Hepatic stellate cell (primary cell): ENCODE measurements at regions not wholly inside any gene's neighbourhood (a gene's known extent, or its start where the extent isn't known, plus 50 kb on each side); places are given as distances from the start of the nearest gene placed in this dataset.
"Not testable (repeated sequence)": the region's sequence is repeated elsewhere in the genome, so short reads cannot be mapped to it uniquely, and the experiment has no call there.

Source experiments
- DNase-seq: peaks from one replicate; pipeline ENCODE4 v3.0.0; 2011; ENCODE audit warnings: low spot score

DNA sequence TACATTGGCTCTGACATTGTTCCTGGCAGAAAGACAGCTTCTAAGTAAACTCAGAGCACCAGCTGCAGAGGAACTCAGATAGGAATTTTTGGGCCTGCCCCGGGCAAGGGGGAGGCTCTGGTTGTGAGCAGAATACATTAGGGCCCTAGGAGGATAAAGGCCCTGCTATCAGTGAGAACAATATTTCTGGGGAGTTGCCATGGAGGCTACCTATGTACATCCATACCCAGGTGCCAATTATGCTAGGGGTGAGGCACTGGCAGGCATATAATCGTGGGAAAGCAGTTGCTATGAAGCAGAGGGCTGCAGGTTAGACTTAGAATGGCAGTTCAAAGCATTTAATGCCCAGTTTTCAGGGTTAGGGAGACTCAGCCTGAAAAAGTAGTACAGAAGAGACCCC, 273.5 kb upstream of the EDA2R start:
- no peak for DNase-seq

- DNase-seq = no peak
Observed at GRCh38 chrX:66902081-66902480, 263.2 kb upstream of the EDA2R start.

DNA sequence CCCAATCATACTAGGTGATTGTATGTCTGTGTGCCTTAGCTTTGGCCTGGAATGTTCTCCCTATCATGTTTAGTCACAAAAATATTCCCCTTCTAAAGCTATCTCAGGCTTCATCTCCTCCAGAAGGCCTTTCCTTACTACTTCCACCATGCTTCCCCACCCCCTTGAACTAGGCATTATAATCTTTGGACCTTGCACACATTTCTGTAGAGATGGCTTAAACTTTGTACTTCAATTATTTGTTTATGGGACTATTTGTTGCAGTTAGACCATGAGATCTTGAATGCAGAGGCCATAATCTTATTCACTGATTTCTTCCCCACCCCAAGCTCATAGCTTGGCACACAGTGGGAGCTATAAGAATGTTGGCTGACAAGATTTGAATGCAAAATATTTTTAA, 262.0 kb upstream of the EDA2R start:
- no peak for DNase-seq

- no peak for DNase-seq
Observed at GRCh38 chrX:66892004-66892403, 253.1 kb upstream of the EDA2R start.

DNA sequence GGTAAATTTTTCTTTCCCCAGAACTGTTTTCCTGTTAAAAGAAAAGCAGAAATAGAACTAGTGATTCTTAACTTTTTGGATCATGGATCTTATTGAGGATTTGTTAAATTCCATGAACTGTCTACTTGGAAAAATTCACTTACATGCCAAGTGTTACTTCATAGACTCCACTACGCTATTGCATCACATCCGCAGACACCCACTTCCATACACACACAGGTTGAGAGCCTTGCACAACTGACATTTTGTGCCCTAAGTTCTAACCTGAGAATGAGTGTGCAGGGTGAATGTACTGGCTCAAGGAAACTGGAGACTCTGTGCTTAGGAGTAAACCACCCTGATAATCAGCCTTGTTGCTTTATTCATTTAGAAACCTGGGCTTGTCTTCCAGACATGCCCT, 250.5 kb upstream of the EDA2R start:
- DNase-seq = no peak

DNA sequence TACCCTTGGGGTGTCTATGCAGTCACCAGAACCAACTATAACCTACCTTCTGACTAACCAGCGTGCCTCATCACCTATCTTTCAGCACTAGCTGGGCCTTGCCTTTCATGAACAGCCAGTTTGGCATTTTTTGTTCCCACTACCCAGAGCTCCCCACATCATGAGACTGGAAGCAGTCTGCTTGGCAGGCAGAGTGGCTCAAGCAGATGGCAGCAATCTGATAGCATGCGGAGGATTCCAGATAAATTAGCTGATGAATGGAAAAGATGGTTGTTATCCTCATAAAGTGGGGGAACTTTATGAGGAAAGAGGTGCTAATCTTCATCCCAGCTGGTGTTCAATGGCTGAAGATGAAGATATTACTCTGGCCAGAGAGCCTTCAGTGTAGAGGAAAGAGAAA, 243.2 kb upstream of the EDA2R start:
- no peak for DNase-seq

DNA sequence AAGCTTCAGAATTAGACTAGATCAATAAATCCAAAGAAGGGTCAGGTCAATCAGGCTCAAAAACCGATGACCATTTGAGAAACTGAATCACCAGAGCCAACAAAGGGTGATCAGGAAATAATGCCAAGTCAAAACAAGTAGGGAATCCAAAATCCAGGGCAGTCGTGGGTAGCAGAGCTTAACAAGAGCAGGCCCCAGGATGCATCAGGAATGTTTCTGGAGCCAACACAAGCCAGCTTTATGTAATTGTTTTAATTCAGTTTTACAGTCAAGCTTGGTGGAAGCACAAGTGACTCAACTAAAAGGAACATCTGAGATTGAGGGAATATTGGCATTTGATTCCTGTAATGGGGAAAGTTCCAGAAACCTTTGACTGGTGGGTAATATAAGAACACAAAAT, 237.9 kb upstream of the EDA2R start:
- no peak for DNase-seq

GRCh38 chrX:66872771-66873170, 233.9 kb upstream of the EDA2R start:
- no peak for DNase-seq

DNA sequence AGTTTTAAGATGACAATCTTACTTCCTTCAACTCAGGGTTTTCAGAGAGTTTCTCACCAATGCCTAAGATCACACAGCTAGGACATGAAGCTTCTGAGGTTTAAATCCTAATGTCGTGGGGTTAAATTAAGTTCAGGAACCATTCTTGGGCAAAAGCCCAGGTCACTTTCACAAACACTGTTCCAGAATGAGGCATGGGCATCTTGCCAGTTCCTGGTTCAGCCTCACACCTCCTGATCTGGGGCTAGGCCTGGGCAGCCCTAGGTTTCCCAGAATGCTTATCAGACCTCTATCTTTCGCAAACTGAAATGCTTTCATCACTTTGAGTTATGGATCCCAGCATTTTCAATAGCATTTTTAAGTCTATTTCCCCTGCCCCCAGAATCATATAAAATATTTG, 224.8 kb upstream of the EDA2R start:
- no peak for DNase-seq

GRCh38 chrX:66833426-66833825, 194.5 kb upstream of the EDA2R start:
- no peak for DNase-seq

DNA sequence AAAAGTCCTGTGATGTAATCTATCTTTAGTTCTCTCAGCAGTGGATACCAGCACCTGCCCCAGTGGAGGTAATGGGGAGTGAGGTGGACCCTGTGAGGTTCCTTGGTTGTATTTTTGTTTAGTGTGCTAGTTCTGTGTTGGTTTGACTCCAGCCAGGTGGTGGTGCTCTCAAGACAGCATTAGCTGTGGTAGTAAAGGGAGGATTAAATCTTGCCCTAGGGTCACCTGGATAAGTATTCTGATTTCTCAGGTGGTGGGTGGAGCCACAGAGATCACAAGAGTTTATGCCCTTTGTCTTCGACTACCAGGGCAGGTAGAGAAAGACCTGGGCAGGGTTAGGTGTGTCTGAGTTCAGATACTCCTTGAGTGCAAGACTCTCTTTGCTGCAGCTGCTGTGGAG, 176.3 kb upstream of the EDA2R start:
- DNase-seq = no peak

DNA sequence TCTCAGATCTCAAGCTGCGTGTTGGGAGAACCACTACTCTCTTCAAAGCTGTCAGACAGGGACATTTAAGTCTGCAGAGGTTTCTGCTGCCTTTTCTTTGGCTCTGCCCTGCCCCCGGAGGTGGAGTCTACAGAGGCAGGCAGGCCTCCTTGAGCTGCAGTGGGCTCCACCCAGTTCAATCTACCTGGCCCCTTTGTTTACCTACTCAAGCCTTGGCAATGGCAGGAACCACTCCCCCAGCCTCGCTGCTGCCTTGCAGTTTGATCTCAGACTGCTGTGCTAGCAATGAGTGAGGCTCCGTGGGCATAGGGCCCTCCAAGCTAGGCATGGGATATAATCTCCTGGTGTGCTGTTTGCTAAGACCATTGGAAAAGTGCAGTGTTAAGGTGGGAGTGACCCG, 155.6 kb upstream of the EDA2R start:
- not testable (repeated sequence) for DNase-seq

DNA sequence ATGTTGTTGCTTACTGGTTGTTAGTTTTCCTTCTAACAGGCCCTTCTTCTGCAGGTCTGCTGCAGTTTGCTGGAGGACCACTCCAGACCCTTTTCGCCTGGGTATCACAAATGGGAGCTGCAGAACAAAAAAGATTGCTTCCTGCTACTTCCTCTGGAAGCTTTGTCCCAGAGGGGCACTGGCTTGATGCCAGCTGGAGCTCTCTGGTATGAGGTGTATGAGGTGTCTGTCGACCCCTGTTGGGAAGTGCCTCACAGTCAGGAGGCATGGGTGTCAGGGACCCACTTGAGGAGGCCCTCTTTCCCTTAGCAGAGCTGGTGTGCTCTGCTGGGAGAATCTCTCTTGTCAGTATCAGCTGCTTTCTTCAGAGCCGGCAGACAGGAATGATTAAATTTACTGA, 127.4 kb upstream of the EDA2R start:
- no peak for DNase-seq

GRCh38 chrX:66760651-66761050, 121.8 kb upstream of the EDA2R start:
- no peak for DNase-seq

DNA sequence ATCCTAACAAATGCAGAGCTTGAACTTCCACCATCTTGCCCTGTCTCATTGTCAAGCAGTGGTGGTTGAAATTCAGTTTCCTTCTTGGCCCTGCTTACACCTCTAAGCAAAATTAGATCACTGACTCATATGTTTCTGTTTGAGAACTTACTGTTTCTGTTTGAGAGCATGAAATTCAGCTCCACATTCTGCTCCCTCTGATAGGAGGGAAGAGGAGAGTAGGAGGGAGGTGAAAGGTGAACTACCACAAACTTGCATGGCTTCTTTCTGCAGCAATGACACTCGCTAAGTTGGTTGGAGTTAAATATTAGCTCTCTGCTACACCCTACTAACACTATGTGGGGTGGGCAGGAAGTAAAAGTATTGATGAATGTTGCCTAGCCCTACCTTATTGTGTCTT, 117.8 kb upstream of the EDA2R start:
- DNase-seq = no peak

DNA sequence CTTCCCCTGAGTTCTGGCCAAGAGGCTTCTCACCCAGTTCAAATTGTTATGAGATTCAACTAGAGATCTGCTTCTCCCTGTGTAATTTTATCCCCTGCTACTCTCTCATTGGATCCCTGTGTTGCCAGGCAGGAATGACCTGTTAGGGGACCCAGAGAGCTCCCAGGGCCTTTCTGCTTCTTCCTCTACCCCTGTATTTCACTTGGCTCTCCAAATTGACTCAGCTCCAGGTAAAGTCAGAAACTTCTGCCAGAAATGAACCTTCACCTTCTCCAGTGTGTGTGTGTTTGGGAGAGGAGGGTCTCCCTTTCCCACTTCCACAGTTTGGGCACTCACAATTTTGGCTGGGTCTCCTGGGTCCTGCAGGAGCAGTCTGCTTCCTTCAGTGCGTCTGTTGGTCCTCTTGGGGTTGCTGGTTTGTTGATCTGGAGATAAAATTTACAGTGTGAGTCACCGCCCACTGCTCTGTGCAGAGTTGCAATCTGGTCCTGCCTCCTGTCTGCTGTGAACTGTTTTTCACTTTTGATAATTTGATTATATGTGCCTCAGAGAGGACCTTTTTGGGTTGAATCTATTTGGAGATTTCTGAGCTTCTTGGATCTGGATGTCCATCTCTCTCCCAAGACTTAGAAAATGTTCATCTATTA, 112.4 kb upstream of the EDA2R start:
- no peak for DNase-seq

DNA sequence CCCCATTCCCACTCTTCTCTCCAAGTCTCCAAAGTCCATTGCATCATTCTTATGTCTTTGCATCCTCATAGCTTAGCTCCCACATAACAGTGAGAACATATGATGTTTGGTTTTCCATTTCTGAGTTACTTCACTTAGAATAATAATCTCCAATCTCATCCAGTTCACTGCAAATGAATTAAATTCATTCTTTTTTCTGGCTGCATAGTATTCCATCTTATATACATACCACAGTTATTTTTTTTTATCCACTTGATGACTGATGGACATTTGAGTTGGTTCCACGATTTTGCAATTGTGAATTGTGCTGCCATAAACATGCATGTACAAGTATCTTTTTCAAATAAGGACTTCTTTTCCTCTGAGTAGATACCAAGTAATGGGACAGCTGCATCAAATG, 105.6 kb upstream of the EDA2R start:
- not testable (repeated sequence) for DNase-seq

DNA sequence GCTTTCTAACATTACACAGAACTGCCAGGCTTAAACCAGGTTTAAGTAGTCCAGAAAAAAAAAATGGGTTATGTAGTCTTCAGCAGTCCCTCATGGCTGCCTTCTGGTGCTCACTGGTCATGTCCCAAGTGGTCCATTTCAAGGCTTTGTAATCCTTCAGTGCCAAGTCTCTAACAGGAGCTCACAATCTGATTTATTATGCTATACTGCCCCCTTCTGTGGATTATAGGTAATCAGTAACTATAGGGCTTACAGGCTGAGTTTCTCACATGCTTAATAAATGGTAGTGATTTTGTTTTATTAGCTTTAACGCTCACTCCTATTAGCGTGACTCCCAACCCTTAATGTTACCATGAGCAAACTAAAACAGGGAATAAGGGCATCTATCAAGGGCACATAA, 92.5 kb upstream of the EDA2R start:
- DNase-seq = peak; percentile 6

DNA sequence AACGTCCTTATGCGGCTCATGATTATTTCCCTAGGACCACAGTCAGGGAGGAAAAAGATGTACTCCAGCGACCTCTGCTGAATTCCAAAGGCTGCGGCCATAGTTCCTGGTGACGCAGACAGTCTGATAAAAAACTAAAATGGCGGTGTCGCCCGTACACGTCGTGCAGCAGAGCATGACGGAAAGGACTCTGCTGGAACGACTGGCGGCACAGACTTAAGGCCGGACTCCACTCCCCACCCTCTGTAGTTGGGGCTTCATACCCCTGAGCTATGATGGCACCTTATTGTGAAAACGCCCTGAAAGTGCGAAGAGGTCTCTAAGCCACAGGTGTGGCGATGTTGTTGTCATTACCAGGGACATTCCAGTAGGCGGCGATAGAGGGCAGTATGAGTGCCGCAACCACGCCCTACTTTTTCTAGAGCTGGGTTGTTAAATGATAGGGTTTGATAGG, 90.0 kb upstream of the EDA2R start:
- peak; percentile 22 for DNase-seq

DNA sequence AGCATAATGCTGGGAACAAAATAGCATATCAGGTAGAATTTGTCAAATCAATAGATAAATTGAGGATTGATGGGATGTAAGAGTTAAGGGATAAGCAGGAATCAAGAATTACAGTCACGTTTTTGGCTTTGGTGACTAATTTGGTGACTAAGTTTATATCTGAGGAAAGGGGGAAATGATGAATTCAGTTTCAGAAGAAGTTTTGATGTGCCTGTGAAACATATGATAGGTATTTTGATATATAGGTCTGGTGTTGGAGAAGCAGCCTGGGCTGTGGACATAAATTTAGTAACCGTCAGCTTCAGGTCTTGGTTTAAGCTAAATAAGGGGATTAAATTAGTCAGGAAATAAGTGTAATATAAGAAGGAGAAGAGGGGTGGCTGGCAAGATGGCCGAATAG, 79.0 kb upstream of the EDA2R start:
- no peak for DNase-seq

DNA sequence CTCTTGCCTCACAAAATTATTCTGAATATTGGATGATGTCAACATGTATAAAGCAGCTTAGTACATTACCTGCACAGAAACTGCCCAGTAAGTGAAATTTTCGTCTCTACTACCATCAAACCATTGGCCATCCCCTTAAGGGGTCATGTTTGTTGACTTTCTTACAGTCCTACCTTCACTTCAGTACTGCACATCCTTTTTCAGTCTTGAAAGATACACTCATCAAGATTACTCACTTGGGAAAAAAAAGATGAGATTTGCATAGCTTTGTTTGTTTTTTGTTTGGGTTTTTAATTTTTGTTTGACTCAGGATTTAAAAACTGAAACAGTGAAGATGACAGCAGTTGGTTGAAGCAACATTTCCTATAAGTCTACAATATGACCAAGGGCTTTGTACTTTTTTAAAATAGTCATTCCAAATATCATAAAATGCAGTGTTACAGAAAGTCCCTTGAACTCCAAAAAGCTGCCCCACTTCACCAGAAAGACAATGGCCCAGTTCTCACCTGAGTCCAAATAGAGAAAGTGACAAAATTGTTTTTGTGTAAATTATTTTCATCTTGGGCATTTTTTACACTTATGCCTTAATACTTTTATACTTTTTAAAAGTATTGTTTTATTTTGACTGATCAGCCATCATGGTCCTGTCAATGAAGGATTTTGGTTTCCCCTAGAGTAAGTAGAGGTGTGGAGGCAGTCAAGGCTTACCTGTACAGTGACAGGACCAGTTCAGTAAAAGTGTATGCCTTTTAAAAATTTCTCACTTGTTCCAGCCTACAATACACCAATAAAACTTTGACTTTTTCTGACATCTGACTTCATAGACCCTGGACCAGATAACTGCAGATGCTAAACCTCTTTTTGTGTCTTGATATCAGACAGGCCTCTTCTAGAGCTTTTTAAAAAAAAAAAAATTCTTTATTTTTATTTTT, 59.7 kb upstream of the EDA2R start:
- no peak for DNase-seq

- not testable (repeated sequence) for DNase-seq
Observed at GRCh38 chrX:66692512-66692911, 53.6 kb upstream of the EDA2R start.
